B cell (primary cell): ENCODE measurements at regions not wholly inside any gene's neighbourhood (a gene's known extent, or its start where the extent isn't known, plus 50 kb on each side); places are given as distances from the start of the nearest gene placed in this dataset.

ENCODE experiments used
- EZH2 ChIP-seq: IDR thresholded peaks from 2 replicates; pipeline ENCODE4 v1.6.1; 2012; ENCODE audit warnings: borderline replicate concordance, low read depth, mild to moderate bottlenecking, moderate library complexity, low read length; ENCODE audit not compliant: insufficient read depth, poor library complexity, severe bottlenecking
- TF ChIP-seq, protein P1 (sequence below): fragments of 200-600 bp; IDR thresholded peaks from one replicate; pipeline ENCODE4 v1.8.0; 2022; ENCODE audit warnings: antibody characterized with exemption, mild to moderate bottlenecking

DNA sequence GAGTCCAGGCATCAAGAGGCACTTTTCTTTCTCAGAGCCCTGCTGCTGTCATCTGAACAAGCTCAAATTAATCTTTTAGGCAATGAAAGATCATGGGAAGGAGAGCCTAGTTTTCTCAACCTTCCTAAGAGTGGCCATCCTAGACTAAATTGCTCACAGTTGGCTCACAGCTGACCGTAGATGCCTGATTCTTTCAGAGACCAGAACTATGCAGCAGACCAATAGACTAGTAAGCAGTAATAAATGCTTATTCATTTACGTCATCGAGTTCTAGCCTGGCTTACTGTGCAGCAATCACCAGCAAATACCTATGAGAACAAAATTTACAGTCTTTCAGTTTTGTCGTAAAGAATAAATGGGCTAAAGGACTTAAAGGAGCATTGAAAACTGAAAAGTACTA, 602.9 kb upstream of the GHITM start:
- TF ChIP-seq, protein P1, sequence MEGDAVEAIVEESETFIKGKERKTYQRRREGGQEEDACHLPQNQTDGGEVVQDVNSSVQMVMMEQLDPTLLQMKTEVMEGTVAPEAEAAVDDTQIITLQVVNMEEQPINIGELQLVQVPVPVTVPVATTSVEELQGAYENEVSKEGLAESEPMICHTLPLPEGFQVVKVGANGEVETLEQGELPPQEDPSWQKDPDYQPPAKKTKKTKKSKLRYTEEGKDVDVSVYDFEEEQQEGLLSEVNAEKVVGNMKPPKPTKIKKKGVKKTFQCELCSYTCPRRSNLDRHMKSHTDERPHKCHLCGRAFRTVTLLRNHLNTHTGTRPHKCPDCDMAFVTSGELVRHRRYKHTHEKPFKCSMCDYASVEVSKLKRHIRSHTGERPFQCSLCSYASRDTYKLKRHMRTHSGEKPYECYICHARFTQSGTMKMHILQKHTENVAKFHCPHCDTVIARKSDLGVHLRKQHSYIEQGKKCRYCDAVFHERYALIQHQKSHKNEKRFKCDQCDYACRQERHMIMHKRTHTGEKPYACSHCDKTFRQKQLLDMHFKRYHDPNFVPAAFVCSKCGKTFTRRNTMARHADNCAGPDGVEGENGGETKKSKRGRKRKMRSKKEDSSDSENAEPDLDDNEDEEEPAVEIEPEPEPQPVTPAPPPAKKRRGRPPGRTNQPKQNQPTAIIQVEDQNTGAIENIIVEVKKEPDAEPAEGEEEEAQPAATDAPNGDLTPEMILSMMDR: no peak
- no peak for TF ChIP-seq EZH2
